Tibial nerve (tissue), 4 donors: ENCODE measurements at regions not wholly inside any gene's neighbourhood (a gene's known extent, or its start where the extent isn't known, plus 50 kb on each side); places are given as distances from the start of the nearest gene placed in this dataset.
"Not testable (repeated sequence)": the region's sequence is repeated elsewhere in the genome, so short reads cannot be mapped to it uniquely, and the experiment has no call there.

ENCODE experiments used
- EP300 ChIP-seq, 2 donors: sonication (generic); formaldehyde crosslinking; IDR thresholded peaks; one replicate each; pipeline ENCODE4 v1.6.1; 2017; ENCODE audit warnings: antibody characterized with exemption in 2 of 2, mild to moderate bottlenecking in 1 of 2
- POLR2A ChIP-seq, 2 donors: fragments of 450-650 bp; IDR thresholded peaks; one replicate each; pipeline ENCODE4 v1.6.1; 2017; ENCODE audit warnings: antibody characterized with exemption in 2 of 2, mild to moderate bottlenecking in 2 of 2, moderate library complexity in 2 of 2
- TF ChIP-seq, protein P1 (sequence below), 5 experiments: fragments of 200-600 bp in 3 of 5; fragments of 450-650 bp in 2 of 5; sonication (generic) in 3 of 5; IDR thresholded peaks; one replicate each; pipeline ENCODE4 v1.5.1; 2016 to 2019; ENCODE audit warnings: antibody characterized with exemption in 5 of 5, mild to moderate bottlenecking in 3 of 5, moderate library complexity in 2 of 5

DNA sequence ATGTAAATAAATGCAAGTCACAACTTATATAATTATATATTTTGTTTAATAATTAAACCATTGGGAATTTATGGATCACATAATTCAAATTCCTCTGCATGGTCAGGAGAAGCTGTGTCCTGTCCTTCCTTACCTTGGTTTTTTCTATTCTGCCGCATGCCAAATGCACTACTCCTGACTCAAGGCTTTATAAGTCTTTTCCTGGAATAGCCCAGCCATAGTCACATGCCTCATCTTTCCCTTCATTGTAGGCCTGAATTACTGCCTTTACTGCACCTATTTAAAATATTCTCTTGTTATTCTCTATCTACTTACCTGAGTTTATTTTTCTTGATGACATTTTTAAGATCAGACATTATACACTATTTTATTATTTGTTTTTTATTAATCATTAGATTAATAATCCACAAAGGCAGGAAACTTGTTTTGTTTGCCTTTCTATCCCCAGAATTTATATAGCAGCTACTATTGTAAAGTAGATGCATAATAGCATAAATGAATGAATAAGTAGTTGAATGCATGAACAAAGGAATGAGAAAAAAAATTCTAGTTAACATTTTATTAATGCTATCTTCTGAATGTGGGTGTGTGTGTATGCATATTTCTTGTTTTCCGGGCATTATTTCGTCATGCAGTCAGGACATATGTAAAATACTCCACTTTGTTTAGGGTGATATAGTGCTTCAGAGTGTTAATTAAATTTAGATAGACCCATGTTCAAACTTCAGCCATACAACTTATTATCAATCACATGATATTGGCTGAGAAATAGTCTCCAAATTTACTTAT lies 955.4 kb upstream of the CDH18 start:
- TF ChIP-seq, protein P1, sequence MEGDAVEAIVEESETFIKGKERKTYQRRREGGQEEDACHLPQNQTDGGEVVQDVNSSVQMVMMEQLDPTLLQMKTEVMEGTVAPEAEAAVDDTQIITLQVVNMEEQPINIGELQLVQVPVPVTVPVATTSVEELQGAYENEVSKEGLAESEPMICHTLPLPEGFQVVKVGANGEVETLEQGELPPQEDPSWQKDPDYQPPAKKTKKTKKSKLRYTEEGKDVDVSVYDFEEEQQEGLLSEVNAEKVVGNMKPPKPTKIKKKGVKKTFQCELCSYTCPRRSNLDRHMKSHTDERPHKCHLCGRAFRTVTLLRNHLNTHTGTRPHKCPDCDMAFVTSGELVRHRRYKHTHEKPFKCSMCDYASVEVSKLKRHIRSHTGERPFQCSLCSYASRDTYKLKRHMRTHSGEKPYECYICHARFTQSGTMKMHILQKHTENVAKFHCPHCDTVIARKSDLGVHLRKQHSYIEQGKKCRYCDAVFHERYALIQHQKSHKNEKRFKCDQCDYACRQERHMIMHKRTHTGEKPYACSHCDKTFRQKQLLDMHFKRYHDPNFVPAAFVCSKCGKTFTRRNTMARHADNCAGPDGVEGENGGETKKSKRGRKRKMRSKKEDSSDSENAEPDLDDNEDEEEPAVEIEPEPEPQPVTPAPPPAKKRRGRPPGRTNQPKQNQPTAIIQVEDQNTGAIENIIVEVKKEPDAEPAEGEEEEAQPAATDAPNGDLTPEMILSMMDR (IDR thresholded peaks at IDR 0.05): not testable (repeated sequence)
- TF ChIP-seq EP300, POLR2A (IDR thresholded peaks at IDR 0.05): not testable (repeated sequence)
